ENCODE measurements at regions not wholly inside any gene's neighbourhood (a gene's known extent, or its start where the extent isn't known, plus 50 kb on each side); places are given as distances from the start of the nearest gene placed in this dataset.

DNA sequence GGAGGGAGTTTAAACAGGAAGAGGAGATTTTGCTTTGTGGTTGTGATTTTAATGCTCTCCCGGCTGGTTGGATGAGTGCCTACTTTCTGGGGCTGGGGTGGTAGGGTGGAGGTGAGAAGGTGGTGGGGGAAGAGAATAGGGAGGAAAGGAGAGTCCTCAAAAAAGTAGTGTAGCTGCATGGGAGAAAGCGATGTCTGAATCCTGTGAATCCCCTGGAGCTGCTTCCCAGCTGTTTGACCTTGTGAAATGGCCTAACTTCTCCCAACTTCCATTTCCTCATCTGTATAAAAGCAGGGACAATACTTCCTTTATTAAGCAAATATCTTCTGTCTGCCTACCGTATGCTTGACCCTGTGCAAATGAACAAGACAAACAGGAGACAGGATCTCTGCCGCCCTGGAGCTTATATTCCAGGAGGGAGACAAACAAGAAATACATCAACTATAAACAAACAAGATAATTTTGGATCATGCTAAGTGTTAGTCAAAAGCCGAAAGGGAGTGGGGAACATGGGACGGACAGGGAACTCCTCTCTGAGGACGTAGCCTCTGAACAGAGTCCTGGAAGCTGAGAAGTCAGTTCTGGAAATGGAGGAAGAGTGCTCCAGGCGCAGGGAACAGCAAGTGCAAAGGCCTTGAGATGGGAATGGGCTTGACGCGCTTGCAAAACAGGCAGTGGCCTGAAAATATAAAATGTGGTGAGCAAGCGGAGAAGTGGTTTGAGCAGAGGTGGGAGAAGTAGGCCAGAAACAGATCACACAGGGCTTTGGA lies 103.5 kb downstream of the SPRY4 start:
- POLR2A ChIA-PET = interaction anchor here (0.7 kb wide), 1 partner anchor 37 kb away, joined by 3 read pairs; no protein-coding TSS in a partner anchor
- no peak for ATAC-seq
- no peak overlapping the region for H3K27ac Mint-ChIP-seq
- peaks cover 32% of the 10 kb centered on the region for H3K4me1 Mint-ChIP-seq (ENCODE audit: low read depth)
- no peak for DNase-seq
- CTCF ChIA-PET = no interaction called here
- H3K9me3 Mint-ChIP-seq = peaks cover 3% of the 10 kb centered on the region
- H3K27me3 Mint-ChIP-seq = peaks cover 5% of the 10 kb centered on the region
- no peak overlapping the region for H3K4me3 Mint-ChIP-seq
- no peaks in the 10 kb centered on the region for H3K36me3 Mint-ChIP-seq (ENCODE audit: low read depth)
- intact Hi-C loops (cut with micrococcal nuclease) = no loop called here
- TF ChIP-seq, protein P1, sequence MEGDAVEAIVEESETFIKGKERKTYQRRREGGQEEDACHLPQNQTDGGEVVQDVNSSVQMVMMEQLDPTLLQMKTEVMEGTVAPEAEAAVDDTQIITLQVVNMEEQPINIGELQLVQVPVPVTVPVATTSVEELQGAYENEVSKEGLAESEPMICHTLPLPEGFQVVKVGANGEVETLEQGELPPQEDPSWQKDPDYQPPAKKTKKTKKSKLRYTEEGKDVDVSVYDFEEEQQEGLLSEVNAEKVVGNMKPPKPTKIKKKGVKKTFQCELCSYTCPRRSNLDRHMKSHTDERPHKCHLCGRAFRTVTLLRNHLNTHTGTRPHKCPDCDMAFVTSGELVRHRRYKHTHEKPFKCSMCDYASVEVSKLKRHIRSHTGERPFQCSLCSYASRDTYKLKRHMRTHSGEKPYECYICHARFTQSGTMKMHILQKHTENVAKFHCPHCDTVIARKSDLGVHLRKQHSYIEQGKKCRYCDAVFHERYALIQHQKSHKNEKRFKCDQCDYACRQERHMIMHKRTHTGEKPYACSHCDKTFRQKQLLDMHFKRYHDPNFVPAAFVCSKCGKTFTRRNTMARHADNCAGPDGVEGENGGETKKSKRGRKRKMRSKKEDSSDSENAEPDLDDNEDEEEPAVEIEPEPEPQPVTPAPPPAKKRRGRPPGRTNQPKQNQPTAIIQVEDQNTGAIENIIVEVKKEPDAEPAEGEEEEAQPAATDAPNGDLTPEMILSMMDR (IDR thresholded peaks at IDR 0.05) = no peak

DNA sequence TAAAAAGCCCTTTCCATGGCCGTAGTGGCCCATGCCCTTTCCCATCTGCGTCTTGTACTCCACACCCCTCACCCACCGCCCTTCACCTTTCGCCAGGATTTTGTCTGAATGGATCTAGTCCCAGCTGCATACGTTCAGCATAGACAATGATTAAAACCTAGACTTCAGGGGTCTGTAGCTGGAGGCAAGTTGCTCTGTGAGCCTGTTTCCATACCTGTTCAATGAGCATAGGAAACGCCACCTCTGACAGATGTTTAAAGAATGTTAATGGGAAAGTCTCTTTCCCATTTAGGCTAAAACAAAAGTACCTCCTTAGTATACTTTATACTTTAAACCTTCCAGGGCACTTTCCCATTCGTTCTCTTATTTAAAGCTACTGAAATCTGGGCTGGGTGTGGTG lies 105.7 kb downstream of the SPRY4 start:
- ChIA-PET POLR2A (no interaction called here), CTCF (interaction anchor here (1.2 kb wide), 1 partner anchor 67 kb away, joined by 3 read pairs; no protein-coding TSS in a partner anchor)
- H3K4me1 Mint-ChIP-seq (ENCODE audit: low read depth) = peaks cover 32% of the 10 kb centered on the region
- H3K27ac Mint-ChIP-seq = no peak overlapping the region
- H3K36me3 Mint-ChIP-seq (ENCODE audit: low read depth) = no peaks in the 10 kb centered on the region
- intact Hi-C loops (cut with micrococcal nuclease) = no loop called here
- peaks cover 5% of the 10 kb centered on the region for H3K27me3 Mint-ChIP-seq
- H3K9me3 Mint-ChIP-seq = peaks cover 3% of the 10 kb centered on the region
- no peak overlapping the region for H3K4me3 Mint-ChIP-seq
- ATAC-seq = no peak
- TF ChIP-seq, protein P1 (IDR thresholded peaks at IDR 0.05) = no peak
- no peak for DNase-seq

DNA sequence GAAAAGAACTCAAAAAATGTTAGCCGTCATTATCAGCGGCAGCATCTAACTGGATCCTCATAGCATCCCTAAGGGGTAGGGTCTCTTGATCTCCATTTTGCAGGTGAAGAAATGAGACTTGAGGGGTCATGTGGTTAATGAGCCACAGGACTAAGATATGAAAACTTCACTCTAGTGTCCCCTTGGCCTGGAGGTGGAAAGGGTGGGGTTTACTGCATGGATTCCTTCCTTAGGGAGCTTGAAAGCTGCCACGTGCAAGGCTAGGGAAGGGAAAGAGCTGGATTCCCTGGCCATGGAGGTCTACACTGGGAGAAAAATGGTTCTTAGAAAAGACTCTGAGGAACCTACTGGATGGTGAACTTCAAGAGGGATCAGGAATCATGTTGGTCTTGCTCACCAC lies 107.9 kb downstream of the SPRY4 start:
- H3K27me3 Mint-ChIP-seq = peaks cover 4% of the 10 kb centered on the region
- ChIA-PET CTCF (no interaction called here), POLR2A (no interaction called here)
- no peak overlapping the region for H3K4me3 Mint-ChIP-seq
- no peaks in the 10 kb centered on the region for H3K36me3 Mint-ChIP-seq (ENCODE audit: low read depth)
- ATAC-seq = no peak
- H3K9me3 Mint-ChIP-seq = no peaks in the 10 kb centered on the region
- TF ChIP-seq, protein P1 (IDR thresholded peaks at IDR 0.05) = no peak
- intact Hi-C loops (cut with micrococcal nuclease) = no loop called here
- no peak for DNase-seq
- H3K4me1 Mint-ChIP-seq (ENCODE audit: low read depth) = peaks cover 11% of the 10 kb centered on the region
- H3K27ac Mint-ChIP-seq = no peak overlapping the region

DNA sequence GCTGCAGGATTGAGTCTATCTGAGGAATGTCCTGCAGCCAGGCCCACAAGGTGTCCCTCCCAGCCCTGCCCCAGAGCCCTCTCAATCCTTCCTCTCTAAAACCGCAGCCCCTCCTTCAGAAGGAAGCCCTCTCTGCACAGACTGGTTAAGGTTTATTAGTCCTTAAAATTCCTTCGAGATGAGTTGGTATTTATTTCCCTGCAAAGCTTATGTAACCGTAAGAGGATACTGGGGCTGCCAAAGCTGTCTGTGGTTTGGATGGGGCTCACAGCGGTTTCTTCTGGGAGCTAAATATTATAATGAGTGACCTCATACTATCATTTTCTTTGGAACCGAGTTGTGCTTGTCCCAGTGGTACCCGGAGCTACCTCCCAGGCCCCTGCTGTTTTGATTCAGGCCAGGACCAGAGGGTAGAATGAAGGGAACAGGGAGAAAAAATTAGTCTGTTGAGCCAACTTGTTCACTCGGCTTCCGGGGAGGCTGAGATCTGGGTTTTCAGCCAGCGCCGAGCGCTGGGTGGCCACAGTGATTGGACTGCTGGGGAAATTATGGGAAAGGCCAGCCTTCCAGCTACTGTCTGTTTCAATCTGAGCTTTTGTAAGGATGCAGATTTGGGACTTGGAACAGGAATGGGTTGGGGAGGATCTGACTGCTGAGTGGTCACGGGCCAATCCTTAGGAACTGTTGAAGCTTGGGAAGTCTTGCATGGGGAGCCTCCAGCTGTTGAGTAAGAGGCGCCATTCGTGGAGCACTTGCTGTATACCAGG lies 107.5 kb downstream of the NDFIP1 start:
- no peaks in the 10 kb centered on the region for H3K36me3 Mint-ChIP-seq (ENCODE audit: low read depth)
- no peak overlapping the region for H3K27ac Mint-ChIP-seq
- ChIA-PET CTCF (no interaction called here), POLR2A (interaction anchor here (1.0 kb wide), 1 partner anchor 13 kb away, joined by 3 read pairs; no protein-coding TSS in a partner anchor)
- peaks cover 8% of the 10 kb centered on the region for H3K4me1 Mint-ChIP-seq (ENCODE audit: low read depth)
- H3K27me3 Mint-ChIP-seq = no peaks in the 10 kb centered on the region
- H3K4me3 Mint-ChIP-seq = no peak overlapping the region
- DNase-seq (no peak), ATAC-seq (no peak)
- no peaks in the 10 kb centered on the region for H3K9me3 Mint-ChIP-seq
- TF ChIP-seq, protein P1 (IDR thresholded peaks at IDR 0.05) = no peak
- intact Hi-C loops (cut with micrococcal nuclease) = no loop called here

DNA sequence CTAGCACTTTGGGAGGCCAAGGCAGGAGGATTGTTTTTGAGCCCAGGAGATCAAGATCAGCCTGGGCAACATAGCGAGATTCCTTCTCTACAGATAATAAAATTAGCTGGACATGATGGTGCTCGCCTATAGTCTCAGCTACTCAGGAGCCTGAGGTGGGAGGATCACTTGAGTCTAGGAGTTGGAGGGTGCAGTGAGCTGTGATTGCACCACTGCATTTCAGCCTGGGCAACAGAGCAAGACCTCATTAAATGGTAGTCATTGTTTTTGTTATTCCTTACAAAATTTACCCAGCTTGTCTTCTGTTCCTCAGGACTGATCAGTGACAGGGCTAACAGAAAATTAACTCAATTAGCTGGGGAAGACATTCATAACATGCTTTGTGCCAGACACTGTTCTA lies 104.5 kb downstream of the NDFIP1 start:
- H3K4me3 Mint-ChIP-seq = no peak overlapping the region
- no peak for ATAC-seq
- H3K4me1 Mint-ChIP-seq (ENCODE audit: low read depth) = no peaks in the 10 kb centered on the region
- TF ChIP-seq, protein P1 (IDR thresholded peaks at IDR 0.05) = no peak
- ChIA-PET POLR2A (interaction anchor here (0.6 to 1.3 kb wide), 2 partner anchors 16 to 509 kb away, joined by 3 to 4 read pairs; no protein-coding TSS in a partner anchor), CTCF (no interaction called here)
- H3K36me3 Mint-ChIP-seq (ENCODE audit: low read depth) = no peaks in the 10 kb centered on the region
- intact Hi-C loops (cut with micrococcal nuclease) = no loop called here
- DNase-seq = no peak
- no peaks in the 10 kb centered on the region for H3K27me3 Mint-ChIP-seq
- H3K27ac Mint-ChIP-seq = no peak overlapping the region
- H3K9me3 Mint-ChIP-seq = no peaks in the 10 kb centered on the region
